ENCODE measurements at regions not wholly inside any gene's neighbourhood (a gene's known extent, or its start where the extent isn't known, plus 50 kb on each side); places are given as distances from the start of the nearest gene placed in this dataset.

DNA sequence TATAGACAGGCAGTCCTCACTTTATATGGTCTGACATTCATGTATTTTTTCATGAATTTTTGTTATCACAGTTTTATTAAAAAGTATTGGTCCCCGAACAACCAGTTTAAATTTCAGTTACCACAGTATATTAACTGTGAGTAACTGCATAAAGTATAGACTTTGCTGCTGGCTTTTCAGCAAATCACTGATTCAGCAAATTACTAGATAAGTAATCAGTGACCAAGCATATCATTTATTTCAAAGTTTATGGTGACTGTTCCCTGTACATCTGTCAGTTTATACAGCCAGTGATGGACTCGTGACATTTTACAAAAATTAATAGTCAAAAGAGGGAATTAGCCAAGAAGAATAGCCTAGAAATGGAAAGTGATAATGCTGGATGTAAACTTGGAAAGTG lies 266.7 kb upstream of the CHRM2 start:
- TF ChIP-seq, protein P1, sequence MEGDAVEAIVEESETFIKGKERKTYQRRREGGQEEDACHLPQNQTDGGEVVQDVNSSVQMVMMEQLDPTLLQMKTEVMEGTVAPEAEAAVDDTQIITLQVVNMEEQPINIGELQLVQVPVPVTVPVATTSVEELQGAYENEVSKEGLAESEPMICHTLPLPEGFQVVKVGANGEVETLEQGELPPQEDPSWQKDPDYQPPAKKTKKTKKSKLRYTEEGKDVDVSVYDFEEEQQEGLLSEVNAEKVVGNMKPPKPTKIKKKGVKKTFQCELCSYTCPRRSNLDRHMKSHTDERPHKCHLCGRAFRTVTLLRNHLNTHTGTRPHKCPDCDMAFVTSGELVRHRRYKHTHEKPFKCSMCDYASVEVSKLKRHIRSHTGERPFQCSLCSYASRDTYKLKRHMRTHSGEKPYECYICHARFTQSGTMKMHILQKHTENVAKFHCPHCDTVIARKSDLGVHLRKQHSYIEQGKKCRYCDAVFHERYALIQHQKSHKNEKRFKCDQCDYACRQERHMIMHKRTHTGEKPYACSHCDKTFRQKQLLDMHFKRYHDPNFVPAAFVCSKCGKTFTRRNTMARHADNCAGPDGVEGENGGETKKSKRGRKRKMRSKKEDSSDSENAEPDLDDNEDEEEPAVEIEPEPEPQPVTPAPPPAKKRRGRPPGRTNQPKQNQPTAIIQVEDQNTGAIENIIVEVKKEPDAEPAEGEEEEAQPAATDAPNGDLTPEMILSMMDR (IDR thresholded peaks at IDR 0.05; ENCODE audit: low read depth, low read length) = no peak
- no peak for TF ChIP-seq MYC (IDR thresholded peaks at IDR 0.05; ENCODE audit: low read depth, low read length)

Measured in NB4 (cell line).